NCI-H2107 treated with DMSO at 0.1 percent for 48 hours (cell line): ENCODE measurements at regions not wholly inside any gene's neighbourhood (a gene's known extent, or its start where the extent isn't known, plus 50 kb on each side); places are given as distances from the start of the nearest gene placed in this dataset.

Experiments used
- DNase-seq: peaks from one replicate; lab custom pipeline; 2025; ENCODE audit not compliant: unreplicated experiment; lab: John Stamatoyannopoulos, UW

DNA sequence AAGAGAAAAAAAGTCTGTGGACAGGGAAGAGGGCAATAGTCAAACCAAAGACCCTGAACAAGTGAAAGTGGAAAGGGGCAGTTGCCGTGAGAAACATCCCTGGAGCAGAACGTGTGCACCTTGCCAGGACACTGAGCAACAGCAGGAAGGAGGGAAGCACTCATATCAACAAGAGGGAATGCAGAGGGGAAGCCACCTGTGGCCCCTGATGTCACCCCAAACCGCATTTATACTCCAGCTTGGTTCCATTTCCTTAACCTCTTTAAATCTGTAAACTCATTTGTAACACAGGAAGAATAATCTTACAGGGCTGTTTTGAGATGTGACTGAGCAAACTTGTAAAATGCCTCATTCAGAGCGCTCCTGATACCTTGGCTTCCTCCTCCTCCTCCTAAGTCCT, 698.8 kb downstream of the DIAPH3 start:
- DNase-seq: no peak

DNA sequence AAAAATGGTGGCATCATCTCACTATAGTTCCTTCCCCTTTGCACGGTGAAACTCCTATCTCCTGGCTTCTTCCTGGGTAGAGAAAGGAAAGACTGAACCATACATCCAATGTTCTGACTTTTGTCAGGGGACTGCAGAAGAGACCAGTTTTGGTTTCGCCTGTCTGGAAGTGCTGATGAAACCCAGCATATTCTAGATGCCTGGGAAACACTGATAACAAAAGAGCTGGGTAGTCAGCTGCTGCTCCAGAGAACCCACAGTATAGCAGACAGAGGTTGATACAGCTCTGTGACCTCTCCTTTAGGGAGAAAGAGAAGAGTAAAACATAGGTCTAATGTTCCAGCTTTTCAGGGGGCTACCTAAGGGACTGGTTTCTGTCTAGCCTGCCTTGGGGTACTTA, 695.3 kb downstream of the DIAPH3 start:
- no peak for DNase-seq

DNA sequence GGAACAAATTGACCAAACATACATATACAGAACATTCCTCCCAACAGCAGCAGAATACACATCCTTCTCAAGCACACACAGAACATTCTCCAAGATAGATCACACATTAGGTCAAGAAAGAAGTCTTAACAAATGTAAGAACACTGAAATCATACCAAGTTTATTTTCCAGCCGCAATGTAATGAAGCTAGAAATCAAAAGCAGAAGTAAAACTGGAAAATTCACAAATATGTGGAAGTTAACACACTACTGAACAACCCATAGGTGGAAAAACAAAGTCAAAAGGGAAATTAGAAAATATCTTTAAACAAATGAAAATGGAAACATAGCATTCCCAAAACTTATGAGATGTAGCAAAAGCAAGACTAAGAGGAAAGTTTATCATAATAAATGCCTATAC, 692.6 kb downstream of the DIAPH3 start:
- DNase-seq: no peak

- DNase-seq: no peak
Measured at GRCh38 chr13:59472134-59472533, 691.6 kb downstream of the DIAPH3 start.

DNA sequence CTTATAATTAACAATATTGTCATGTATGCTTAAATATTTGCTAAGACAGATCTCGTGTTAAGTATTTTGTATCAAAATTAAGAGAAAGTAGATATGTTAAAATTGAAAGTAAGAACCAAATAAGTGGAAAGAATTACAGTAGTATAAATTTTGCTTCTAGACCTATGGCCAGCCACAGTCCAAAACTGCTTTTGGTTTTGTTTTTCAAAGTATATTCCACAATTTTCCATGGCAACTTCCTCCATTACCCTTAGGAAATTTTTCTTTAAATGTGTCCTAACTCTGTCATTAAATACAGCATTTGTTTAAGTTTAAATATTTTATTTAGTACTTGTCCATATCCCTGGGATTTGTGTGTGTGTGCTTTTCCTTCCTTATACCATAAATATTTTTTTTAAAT, 689.0 kb downstream of the DIAPH3 start:
- no peak for DNase-seq

GRCh38 chr13:59475911-59476310, 687.8 kb downstream of the DIAPH3 start:
- no peak for DNase-seq

DNA sequence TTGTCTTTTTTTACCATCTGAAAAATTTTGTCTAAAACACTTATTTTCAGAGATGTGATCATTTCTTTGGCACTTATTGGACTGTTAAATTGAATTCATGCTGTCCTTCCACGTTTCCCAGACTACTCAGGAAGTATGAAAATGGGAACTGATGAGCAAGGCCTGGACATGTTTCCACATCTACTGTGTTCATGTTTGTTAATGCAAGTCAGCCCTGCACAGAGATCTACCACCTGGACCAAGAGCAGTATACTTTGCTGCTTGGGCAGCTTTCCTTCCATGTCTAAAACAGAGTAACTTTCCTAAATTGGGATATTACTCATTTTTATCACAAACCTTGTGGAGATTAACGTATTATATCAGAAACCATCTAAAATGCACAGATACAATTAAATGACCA, 687.4 kb downstream of the DIAPH3 start:
- no peak for DNase-seq

- DNase-seq: no peak
Measured at GRCh38 chr13:59477011-59477410, 686.7 kb downstream of the DIAPH3 start.

GRCh38 chr13:59478908-59479307, 684.8 kb downstream of the DIAPH3 start:
- no peak for DNase-seq

DNA sequence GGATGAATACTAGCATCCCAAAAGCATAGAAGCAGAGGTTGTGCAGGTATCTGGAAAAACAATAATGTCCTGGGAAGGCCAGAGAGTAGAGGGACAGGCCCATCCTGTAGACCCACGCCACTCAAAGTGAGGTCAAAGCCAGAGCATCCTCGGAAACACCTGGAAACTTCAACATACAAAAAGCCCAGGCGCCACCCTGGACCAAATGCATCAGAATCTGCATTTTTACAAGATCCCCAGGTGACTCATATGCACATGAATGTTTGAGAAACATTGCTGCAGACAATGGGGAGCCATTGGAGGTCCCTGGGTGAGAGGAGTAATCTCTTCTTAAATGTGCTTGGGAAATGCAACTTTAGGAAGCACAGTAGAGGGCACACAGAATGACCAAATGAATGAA, 684.1 kb downstream of the DIAPH3 start:
- DNase-seq: no peak

GRCh38 chr13:59480396-59481259, 683.1 kb downstream of the DIAPH3 start:
- DNase-seq: no peak

DNA sequence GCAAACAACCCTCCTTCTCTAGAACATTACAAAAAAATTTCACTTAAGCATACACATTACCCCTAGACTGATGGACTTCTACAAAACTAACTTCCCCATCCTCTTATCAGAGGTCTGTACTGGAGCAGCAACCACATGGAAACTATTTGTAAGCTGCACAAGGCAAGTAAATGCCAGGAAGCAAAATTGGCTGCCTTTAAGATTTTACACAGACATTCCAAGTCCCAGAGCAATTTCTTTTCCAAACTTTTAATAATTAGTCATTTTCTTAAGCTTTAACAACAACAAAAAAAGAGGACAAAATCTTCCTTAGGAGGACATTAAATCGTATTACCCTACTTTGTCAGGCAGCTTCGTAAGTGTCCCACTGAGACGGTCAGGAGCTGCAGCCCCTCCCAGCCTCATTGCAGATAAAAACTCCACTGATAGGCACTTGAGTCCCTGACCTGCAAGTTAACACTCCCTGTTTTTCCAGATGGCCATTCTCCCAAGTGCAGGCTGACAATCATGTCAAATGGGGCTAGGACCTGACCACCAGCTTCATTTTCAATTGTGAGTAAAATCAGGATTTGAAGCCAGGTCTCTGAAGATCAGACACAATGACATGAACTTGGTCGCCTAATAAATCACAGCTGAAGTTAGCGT, 680.1 kb downstream of the DIAPH3 start:
- no peak for DNase-seq

- no peak for DNase-seq
Measured at GRCh38 chr13:59487883-59488282, 675.8 kb downstream of the DIAPH3 start.

DNA sequence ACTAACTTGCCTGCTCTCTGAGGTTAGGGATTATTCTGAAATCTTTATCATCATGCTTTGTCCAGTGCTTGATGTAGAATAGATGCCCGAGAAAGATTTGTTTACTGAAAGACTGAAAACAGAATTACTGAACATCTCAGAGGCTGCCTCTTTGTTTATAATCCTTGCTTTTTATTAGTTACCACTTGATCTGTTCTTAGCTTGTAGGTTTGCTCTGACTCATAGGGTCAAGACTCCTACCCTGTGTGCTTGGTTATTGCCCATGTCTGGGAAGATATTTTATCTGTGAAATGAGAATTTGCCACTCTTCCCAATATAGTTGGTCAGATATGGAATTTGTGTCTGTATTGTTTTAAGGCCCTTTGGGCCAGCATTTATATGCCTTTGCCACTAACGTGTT, 675.3 kb downstream of the DIAPH3 start:
- no peak for DNase-seq

GRCh38 chr13:59490651-59491050, 673.1 kb downstream of the DIAPH3 start:
- no peak for DNase-seq

- no peak for DNase-seq
Measured at GRCh38 chr13:59492030-59492636, 671.6 kb downstream of the DIAPH3 start.

- no peak for DNase-seq
Measured at GRCh38 chr13:59493436-59493965, 670.2 kb downstream of the DIAPH3 start.

DNA sequence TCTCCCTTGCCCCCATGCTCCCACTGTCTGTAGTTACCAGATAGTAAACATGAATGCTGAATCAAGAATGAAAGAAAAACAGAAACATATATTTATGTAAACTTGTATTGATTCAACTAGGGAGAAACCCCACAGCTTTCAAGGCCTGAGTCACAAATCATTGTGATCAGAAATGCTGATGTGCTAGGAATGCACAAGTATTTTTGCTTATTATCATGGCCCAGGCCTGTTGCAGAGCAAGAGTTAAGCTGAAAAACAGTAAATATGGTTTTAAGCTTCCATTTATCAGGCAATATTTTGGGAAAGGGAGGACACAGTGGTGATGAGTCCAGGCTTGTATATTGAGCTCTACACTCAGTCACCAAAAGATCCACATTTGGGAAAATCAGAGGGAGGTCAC, 669.6 kb downstream of the DIAPH3 start:
- DNase-seq: no peak

GRCh38 chr13:59494560-59494970, 669.2 kb downstream of the DIAPH3 start:
- DNase-seq: no peak

- no peak for DNase-seq
Measured at GRCh38 chr13:59495299-59495698, 668.4 kb downstream of the DIAPH3 start.

GRCh38 chr13:59495936-59496512, 667.7 kb downstream of the DIAPH3 start:
- no peak for DNase-seq
